Panc1 (cell line): ENCODE measurements at regions not wholly inside any gene's neighbourhood (a gene's known extent, or its start where the extent isn't known, plus 50 kb on each side); places are given as distances from the start of the nearest gene placed in this dataset.

Source experiments
- POLR2AphosphoS5 ChIP-seq: IDR thresholded peaks from 2 replicates; pipeline ENCODE4 v1.6.1; 2012; ENCODE audit warnings: mild to moderate bottlenecking, low read depth, low read length, moderate library complexity
- TF ChIP-seq, protein P1 (sequence below): fragments of 450-650 bp; IDR thresholded peaks from 2 replicates; pipeline ENCODE4 v1.5.1; 2017; ENCODE audit warnings: mild to moderate bottlenecking
- TF ChIP-seq, protein P2 (sequence below), 2 experiments: IDR thresholded peaks; 2 replicates each; pipeline ENCODE4 v1.6.1; 2011 to 2012; ENCODE audit warnings: low read depth in 2 of 2, control low read depth in 1 of 2, low read length in 1 of 2, mild to moderate bottlenecking in 1 of 2, moderate library complexity in 1 of 2; ENCODE audit not compliant: insufficient read depth in 1 of 2

DNA sequence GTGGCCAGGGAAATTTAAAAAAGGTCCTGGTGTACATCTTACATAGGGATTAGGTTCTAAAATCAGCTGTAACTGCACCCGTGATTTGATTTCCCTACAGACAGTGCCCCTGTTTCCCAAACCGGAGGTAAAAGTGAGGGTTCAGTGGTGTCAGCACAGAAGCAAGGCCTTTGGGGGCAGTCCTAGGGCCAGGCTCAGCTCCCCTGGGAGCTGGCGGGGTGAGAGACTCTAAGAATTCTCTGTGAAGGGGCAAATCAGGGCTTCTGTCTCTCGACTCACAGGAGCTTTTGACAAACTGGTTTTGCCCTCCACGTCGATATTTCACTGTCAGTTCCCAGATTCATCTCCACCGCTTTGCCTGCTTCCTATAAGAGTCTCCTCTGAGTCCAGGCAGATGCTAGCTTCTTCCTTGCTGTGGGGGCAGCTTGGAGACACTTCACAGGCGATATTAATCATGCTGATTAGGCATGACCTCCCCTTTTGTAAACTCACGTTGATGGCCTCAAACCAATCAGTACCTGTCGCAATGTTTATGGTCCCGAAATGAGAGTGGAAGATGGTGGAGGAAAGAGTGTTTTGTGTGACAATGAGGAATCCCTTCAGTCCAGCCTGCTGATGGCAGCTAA, 234.2 kb upstream of the TOX3 start:
- TF ChIP-seq, protein P1, sequence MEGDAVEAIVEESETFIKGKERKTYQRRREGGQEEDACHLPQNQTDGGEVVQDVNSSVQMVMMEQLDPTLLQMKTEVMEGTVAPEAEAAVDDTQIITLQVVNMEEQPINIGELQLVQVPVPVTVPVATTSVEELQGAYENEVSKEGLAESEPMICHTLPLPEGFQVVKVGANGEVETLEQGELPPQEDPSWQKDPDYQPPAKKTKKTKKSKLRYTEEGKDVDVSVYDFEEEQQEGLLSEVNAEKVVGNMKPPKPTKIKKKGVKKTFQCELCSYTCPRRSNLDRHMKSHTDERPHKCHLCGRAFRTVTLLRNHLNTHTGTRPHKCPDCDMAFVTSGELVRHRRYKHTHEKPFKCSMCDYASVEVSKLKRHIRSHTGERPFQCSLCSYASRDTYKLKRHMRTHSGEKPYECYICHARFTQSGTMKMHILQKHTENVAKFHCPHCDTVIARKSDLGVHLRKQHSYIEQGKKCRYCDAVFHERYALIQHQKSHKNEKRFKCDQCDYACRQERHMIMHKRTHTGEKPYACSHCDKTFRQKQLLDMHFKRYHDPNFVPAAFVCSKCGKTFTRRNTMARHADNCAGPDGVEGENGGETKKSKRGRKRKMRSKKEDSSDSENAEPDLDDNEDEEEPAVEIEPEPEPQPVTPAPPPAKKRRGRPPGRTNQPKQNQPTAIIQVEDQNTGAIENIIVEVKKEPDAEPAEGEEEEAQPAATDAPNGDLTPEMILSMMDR = no peak
- no peak for TF ChIP-seq POLR2AphosphoS5
- TF ChIP-seq, protein P2, sequence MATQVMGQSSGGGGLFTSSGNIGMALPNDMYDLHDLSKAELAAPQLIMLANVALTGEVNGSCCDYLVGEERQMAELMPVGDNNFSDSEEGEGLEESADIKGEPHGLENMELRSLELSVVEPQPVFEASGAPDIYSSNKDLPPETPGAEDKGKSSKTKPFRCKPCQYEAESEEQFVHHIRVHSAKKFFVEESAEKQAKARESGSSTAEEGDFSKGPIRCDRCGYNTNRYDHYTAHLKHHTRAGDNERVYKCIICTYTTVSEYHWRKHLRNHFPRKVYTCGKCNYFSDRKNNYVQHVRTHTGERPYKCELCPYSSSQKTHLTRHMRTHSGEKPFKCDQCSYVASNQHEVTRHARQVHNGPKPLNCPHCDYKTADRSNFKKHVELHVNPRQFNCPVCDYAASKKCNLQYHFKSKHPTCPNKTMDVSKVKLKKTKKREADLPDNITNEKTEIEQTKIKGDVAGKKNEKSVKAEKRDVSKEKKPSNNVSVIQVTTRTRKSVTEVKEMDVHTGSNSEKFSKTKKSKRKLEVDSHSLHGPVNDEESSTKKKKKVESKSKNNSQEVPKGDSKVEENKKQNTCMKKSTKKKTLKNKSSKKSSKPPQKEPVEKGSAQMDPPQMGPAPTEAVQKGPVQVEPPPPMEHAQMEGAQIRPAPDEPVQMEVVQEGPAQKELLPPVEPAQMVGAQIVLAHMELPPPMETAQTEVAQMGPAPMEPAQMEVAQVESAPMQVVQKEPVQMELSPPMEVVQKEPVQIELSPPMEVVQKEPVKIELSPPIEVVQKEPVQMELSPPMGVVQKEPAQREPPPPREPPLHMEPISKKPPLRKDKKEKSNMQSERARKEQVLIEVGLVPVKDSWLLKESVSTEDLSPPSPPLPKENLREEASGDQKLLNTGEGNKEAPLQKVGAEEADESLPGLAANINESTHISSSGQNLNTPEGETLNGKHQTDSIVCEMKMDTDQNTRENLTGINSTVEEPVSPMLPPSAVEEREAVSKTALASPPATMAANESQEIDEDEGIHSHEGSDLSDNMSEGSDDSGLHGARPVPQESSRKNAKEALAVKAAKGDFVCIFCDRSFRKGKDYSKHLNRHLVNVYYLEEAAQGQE (IDR thresholded peaks at IDR 0.05; ENCODE audit: insufficient read depth in 1 of 2, low read depth in 2 of 2, low read length in 1 of 2) = no peak
